Endothelial cell of umbilical vein (primary cell): ENCODE measurements at regions not wholly inside any gene's neighbourhood (a gene's known extent, or its start where the extent isn't known, plus 50 kb on each side); places are given as distances from the start of the nearest gene placed in this dataset.

ENCODE experiments used
- BruUV-seq: library from RNA; stranded (reverse); fragments of 400-500 nt; replicated peaks from 2 replicates; lab custom pipeline; 2021; lab: Mats Ljungman, UMichigan
- CTCF ChIA-PET: fragments of 300-600, 350-600 bp; sonication (Branson Sonifier 250); formaldehyde crosslinking; loops from one replicate; lab custom pipeline; 2021; ENCODE audit warnings: antibody characterized with exemption, inconsistent platforms; lab: Charles Lee
- POLR2A ChIA-PET: fragments of 300-600, 350-600 bp; sonication (Branson Sonifier 250); formaldehyde crosslinking; loops from one replicate; lab custom pipeline; 2021; ENCODE audit warnings: antibody characterized with exemption, inconsistent platforms; lab: Charles Lee
- DNase-seq: peaks from one replicate; pipeline ENCODE4 v3.0.0-alpha.2; 2011; ENCODE audit warnings: low read depth, low spot score
- FAIRE-seq: peaks from 2 replicates; lab custom pipeline; 2011; peaks lifted over from hg19 to GRCh38; lab: Jason Lieb, UNC
- H2AFZ ChIP-seq: 2 replicates; pipeline ENCODE4 v1.6.0; 2012; ENCODE audit warnings: low read depth, low read length, control low read depth, inconsistent platforms
- H3K27ac ChIP-seq: 2 replicates; pipeline ENCODE4 v1.5.1; 2011; ENCODE audit warnings: low read depth, mild to moderate bottlenecking, control low read depth, low read length, moderate library complexity; ENCODE audit not compliant: insufficient read depth
- H3K27me3 ChIP-seq, 2 experiments: 2 replicates each; pipeline versions ENCODE4 v1.6.0 to v1.6.1; 2011; ENCODE audit warnings: low read length in 2 of 2, mixed read lengths in 1 of 2; ENCODE audit not compliant: control insufficient read depth in 2 of 2, insufficient read depth in 2 of 2
- H3K36me3 ChIP-seq, 2 experiments: 2 replicates in 1 of 2; 3 replicates in 1 of 2; pipeline ENCODE4 v1.5.1; 2011; ENCODE audit warnings: low read length in 2 of 2, mild to moderate bottlenecking in 1 of 2, moderate library complexity in 1 of 2; ENCODE audit not compliant: control insufficient read depth in 2 of 2, insufficient read depth in 2 of 2; ENCODE audit errors: extremely low read depth in 1 of 2
- H3K4me1 ChIP-seq: 3 replicates; pipeline ENCODE4 v1.5.1; 2011; ENCODE audit warnings: mild to moderate bottlenecking, low read length; ENCODE audit not compliant: control insufficient read depth, insufficient read depth; ENCODE audit errors: extremely low read depth
- H3K4me2 ChIP-seq: 2 replicates; pipeline ENCODE4 v1.6.1; 2011; ENCODE audit warnings: low read length, control low read depth, mixed read lengths; ENCODE audit not compliant: insufficient read depth
- H3K4me3 ChIP-seq, 3 experiments: fragments of 200-600 bp in 1 of 3; sonication (generic), shearing (Covaris generic) in 1 of 3; replicated peaks in 1 of 3; 2 replicates each; pipeline ENCODE4 v1.5.1; 2011 to 2016; ENCODE audit warnings: control low read depth in 3 of 3, low read length in 3 of 3, mild to moderate bottlenecking in 2 of 3, inconsistent platforms in 1 of 3, low read depth in 1 of 3, moderate library complexity in 1 of 3; ENCODE audit not compliant: insufficient read depth in 1 of 3
- H3K79me2 ChIP-seq: 2 replicates; pipeline ENCODE4 v1.6.0; 2012; ENCODE audit warnings: low read length, inconsistent platforms; ENCODE audit not compliant: control insufficient read depth, insufficient read depth
- H3K9ac ChIP-seq: replicated peaks from 2 replicates; pipeline ENCODE3; 2011; ENCODE audit warnings: low read length, control low read depth; ENCODE audit not compliant: insufficient read depth; ENCODE audit errors: extremely low read depth
- H3K9me1 ChIP-seq: replicated peaks from 3 replicates; pipeline ENCODE4 v1.6.0; 2011; ENCODE audit warnings: mild to moderate bottlenecking, low read length; ENCODE audit not compliant: control insufficient read depth, insufficient read depth; ENCODE audit errors: extremely low read depth
- H3K9me3 ChIP-seq: replicated peaks from 2 replicates; pipeline ENCODE4 v1.5.1; 2012; ENCODE audit warnings: low read length, inconsistent platforms; ENCODE audit not compliant: control insufficient read depth, insufficient read depth
- H4K20me1 ChIP-seq: replicated peaks from 2 replicates; pipeline ENCODE3; 2011; ENCODE audit warnings: mild to moderate bottlenecking, low read length; ENCODE audit not compliant: control insufficient read depth, insufficient read depth; ENCODE audit errors: extremely low read depth
- EZH2 ChIP-seq: IDR thresholded peaks from 2 replicates; pipeline ENCODE4 v1.6.1; 2012; ENCODE audit warnings: borderline replicate concordance, low read depth, mild to moderate bottlenecking, moderate library complexity, low read length, inconsistent platforms; ENCODE audit not compliant: severe bottlenecking
- FOS ChIP-seq: IDR thresholded peaks from 2 replicates; pipeline ENCODE4 v1.6.1; 2011; ENCODE audit warnings: mild to moderate bottlenecking, low read length, moderate library complexity, borderline replicate concordance; ENCODE audit not compliant: insufficient read depth
- GATA2 ChIP-seq: IDR thresholded peaks from 2 replicates; pipeline ENCODE4 v1.7.0; 2011; ENCODE audit warnings: low read depth, mild to moderate bottlenecking, moderate library complexity, mixed read lengths, low read length; ENCODE audit not compliant: insufficient read length, insufficient read depth
- MYC ChIP-seq: IDR thresholded peaks from one replicate; pipeline ENCODE4 v1.6.1; 2011; ENCODE audit warnings: mild to moderate bottlenecking, low read depth, low read length
- POLR2A ChIP-seq: IDR thresholded peaks from 2 replicates; pipeline ENCODE4 v1.6.1; 2012; ENCODE audit warnings: low read depth, mild to moderate bottlenecking, control low read depth, low read length
- dilution Hi-C: fragments of 300-500 bp; cut with MboI; formaldehyde crosslinking; loops from one replicate; pipeline ENCODE4 v1.15.0; 2019; ENCODE audit warnings: low sequenced_read_pairs; ENCODE audit not compliant: extremely low pct_ligation_motif_present
- intact Hi-C: fragments of 100-400 bp; cut with micrococcal nuclease; formaldehyde crosslinking; loops from one replicate; pipeline ENCODE4 v1.10.0; 2022
- TF ChIP-seq, protein P1 (sequence below), 2 donors: IDR thresholded peaks; 1 replicate in 1 of 2; 2 replicates in 1 of 2; pipeline ENCODE4 v1.5.1; 2011; ENCODE audit warnings: low read length in 2 of 2, mild to moderate bottlenecking in 2 of 2, moderate library complexity in 2 of 2, control low read depth in 1 of 2, inconsistent platforms in 1 of 2, low read depth in 1 of 2; ENCODE audit not compliant: insufficient read depth in 1 of 2; ENCODE audit errors: extremely low read depth in 1 of 2
- TF ChIP-seq, protein P2 (sequence below): IDR thresholded peaks from 2 replicates; pipeline ENCODE4 v1.6.1; 2011; ENCODE audit not compliant: insufficient read depth, insufficient read length

DNA sequence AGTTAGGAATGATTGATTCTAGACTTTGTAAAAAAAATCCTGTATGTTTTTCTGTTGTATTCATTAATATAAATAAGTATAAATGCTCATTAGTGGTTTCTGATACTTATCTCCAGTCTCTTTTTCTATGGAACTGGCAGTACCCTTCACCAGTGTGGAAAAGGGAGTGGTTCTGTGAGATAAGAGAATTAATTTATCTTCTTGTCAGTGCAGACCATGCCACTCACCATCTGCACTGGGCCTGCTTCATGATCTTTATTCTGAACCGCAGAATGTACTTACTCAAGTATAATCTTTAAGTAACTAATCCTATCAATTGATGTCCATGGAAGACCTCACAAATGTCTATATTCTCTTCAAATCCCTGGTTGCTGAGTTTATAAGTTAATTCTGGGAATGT, 836.1 kb upstream of the CDH8 start:
- H3K27ac ChIP-seq: no peak overlapping the region
- H3K9ac ChIP-seq: no peak overlapping the region
- no TSS peak for BruUV-seq
- no peaks in the 10 kb centered on the region for H3K36me3 ChIP-seq
- DNase-seq (no peak), FAIRE-seq (no peak)
- H2AFZ ChIP-seq: no peak overlapping the region
- H3K79me2 ChIP-seq: no peaks in the 10 kb centered on the region
- H3K4me2 ChIP-seq: no peak overlapping the region
- no peaks in the 10 kb centered on the region for H3K4me1 ChIP-seq
- H3K9me1 ChIP-seq: no peaks in the 10 kb centered on the region
- H3K27me3 ChIP-seq: no peaks in the 10 kb centered on the region
- no peaks in the 10 kb centered on the region for H3K9me3 ChIP-seq
- no peak overlapping the region for H3K4me3 ChIP-seq
- no peaks in the 10 kb centered on the region for H4K20me1 ChIP-seq
- CTCF ChIA-PET: no interaction called here
- POLR2A ChIA-PET: no interaction called here
- intact Hi-C loops: no loop called here
- dilution Hi-C loops: no loop called here
- TF ChIP-seq, protein P1, sequence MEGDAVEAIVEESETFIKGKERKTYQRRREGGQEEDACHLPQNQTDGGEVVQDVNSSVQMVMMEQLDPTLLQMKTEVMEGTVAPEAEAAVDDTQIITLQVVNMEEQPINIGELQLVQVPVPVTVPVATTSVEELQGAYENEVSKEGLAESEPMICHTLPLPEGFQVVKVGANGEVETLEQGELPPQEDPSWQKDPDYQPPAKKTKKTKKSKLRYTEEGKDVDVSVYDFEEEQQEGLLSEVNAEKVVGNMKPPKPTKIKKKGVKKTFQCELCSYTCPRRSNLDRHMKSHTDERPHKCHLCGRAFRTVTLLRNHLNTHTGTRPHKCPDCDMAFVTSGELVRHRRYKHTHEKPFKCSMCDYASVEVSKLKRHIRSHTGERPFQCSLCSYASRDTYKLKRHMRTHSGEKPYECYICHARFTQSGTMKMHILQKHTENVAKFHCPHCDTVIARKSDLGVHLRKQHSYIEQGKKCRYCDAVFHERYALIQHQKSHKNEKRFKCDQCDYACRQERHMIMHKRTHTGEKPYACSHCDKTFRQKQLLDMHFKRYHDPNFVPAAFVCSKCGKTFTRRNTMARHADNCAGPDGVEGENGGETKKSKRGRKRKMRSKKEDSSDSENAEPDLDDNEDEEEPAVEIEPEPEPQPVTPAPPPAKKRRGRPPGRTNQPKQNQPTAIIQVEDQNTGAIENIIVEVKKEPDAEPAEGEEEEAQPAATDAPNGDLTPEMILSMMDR (IDR thresholded peaks at IDR 0.05; ENCODE audit: extremely low read depth in 1 of 2, insufficient read depth in 1 of 2, low read depth in 1 of 2, low read length in 2 of 2): no peak
- TF ChIP-seq GATA2 (no peak), EZH2 (no peak), FOS (no peak)
- TF ChIP-seq, protein P2, sequence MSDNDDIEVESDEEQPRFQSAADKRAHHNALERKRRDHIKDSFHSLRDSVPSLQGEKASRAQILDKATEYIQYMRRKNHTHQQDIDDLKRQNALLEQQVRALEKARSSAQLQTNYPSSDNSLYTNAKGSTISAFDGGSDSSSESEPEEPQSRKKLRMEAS: no peak

DNA sequence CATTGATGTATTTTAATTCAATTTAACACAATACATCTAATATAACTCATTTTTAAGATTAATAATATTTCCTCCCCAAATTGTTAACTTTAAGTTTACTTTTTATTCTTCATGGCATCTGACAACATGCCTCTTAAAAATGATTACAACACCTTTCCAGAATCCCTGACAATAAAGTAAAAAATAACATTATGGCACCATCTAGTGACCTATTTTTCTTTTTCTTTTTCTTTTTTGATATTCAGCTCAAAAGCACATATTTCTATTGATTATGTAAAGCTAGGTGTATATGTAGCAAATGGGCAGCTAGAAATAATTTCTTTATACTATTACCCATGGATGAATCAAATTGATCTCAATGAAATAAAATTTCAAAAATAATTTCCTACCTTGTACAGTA, 834.3 kb upstream of the CDH8 start:
- H4K20me1 ChIP-seq: no peaks in the 10 kb centered on the region
- intact Hi-C loops: no loop called here
- ChIA-PET CTCF (no interaction called here), POLR2A (no interaction called here)
- DNase-seq (no peak), FAIRE-seq (no peak)
- no peaks in the 10 kb centered on the region for H3K36me3 ChIP-seq
- dilution Hi-C loops: no loop called here
- H3K4me2 ChIP-seq: no peak overlapping the region
- no peaks in the 10 kb centered on the region for H3K9me3 ChIP-seq
- H3K4me3 ChIP-seq: no peak overlapping the region
- BruUV-seq: no TSS peak
- no peaks in the 10 kb centered on the region for H3K4me1 ChIP-seq
- H3K9ac ChIP-seq: no peak overlapping the region
- H3K9me1 ChIP-seq: no peaks in the 10 kb centered on the region
- TF ChIP-seq POLR2A (no peak), MYC (no peak), GATA2 (no peak)
- TF ChIP-seq, protein P2: no peak
- no peaks in the 10 kb centered on the region for H3K27me3 ChIP-seq
- H3K79me2 ChIP-seq: no peaks in the 10 kb centered on the region
- H3K27ac ChIP-seq: no peak overlapping the region
- no peak overlapping the region for H2AFZ ChIP-seq
